Ishikawa (cell line): ENCODE measurements at regions not wholly inside any gene's neighbourhood (a gene's known extent, or its start where the extent isn't known, plus 50 kb on each side); places are given as distances from the start of the nearest gene placed in this dataset.

Source experiments
- CREB1 ChIP-seq: IDR thresholded peaks from 2 replicates; pipeline ENCODE4 v1.6.1; 2012; ENCODE audit warnings: low read depth
- RAD21 ChIP-seq: IDR thresholded peaks from 2 replicates; pipeline ENCODE4 v1.6.1; 2012; ENCODE audit warnings: low read depth
- TEAD4 ChIP-seq: IDR thresholded peaks from 2 replicates; pipeline ENCODE4 v1.6.1; 2012
- TF ChIP-seq, protein P1 (sequence below): IDR thresholded peaks from 2 replicates; pipeline ENCODE4 v1.6.1; 2012
- TF ChIP-seq, protein P2 (sequence below): IDR thresholded peaks from 2 replicates; pipeline ENCODE4 v1.6.1; 2012

DNA sequence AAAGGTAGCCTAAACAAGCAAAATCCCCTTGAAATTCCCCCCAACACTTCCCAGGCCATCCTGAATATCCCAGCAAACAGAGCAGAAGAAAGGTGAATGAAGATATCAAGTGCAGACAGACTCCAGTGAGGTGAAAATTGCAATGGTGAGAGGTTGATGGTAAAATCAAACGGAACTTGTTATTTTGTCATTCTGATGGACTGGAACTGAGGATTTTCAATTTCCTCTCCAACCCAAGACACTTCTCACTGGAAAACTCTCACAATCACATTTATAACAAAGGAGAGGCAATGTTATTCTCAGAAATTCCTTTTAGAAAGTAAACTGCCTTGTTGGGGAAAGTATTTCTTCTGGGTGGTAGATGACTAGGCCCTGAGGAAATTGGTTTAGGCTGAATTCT, 412.4 kb upstream of the C9orf72 start:
- no peak for TF ChIP-seq CREB1
- TF ChIP-seq TEAD4: no peak
- TF ChIP-seq, protein P1, sequence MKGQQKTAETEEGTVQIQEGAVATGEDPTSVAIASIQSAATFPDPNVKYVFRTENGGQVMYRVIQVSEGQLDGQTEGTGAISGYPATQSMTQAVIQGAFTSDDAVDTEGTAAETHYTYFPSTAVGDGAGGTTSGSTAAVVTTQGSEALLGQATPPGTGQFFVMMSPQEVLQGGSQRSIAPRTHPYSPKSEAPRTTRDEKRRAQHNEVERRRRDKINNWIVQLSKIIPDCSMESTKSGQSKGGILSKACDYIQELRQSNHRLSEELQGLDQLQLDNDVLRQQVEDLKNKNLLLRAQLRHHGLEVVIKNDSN: no peak
- TF ChIP-seq RAD21: no peak
- TF ChIP-seq, protein P2, sequence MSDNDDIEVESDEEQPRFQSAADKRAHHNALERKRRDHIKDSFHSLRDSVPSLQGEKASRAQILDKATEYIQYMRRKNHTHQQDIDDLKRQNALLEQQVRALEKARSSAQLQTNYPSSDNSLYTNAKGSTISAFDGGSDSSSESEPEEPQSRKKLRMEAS: no peak
